ENCODE measurements at regions not wholly inside any gene's neighbourhood (a gene's known extent, or its start where the extent isn't known, plus 50 kb on each side); places are given as distances from the start of the nearest gene placed in this dataset.
"Not testable (repeated sequence)": the region's sequence is repeated elsewhere in the genome, so short reads cannot be mapped to it uniquely, and the experiment has no call there.

DNA sequence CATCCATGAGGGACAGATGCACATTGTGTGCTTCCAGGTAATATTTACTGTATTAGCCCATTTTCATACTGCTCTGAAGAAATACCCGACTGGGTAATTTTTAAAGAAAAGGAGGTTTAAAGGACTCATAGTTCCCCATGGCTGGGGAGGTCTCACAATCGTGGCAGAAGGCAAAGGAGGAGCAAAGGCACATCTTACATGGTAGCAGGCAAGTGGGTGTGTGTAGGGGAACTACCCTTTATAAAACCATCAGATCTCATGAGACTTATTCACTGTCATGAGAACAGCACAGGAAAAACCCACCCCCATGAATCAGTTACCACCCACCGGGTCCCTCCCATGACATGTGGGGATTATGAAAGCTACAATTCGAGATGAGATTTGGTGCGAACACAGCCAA lies 148.8 kb upstream of the FBXL17 start:
- DNase-seq (ENCODE audit: low read depth in 3 of 3): no peak

DNA sequence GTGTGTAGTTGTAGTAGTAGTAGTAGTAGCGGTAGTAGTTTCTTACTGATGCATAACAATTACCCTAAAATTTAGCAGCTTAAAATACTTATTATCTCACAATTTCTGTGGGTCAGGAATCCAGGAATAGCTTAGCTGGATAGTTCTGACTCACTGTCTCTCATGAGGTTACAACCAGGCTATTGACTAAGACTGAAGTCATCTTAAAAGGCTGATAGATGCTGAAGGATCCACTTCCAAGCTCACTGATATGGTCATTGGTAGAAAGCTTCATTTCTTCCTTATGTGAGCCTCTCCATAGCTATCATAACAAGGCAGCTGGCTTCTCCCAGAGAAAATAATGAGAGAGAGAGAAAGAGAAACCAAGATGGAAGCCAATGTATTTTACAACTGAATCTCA lies 147.5 kb upstream of the FBXL17 start:
- DNase-seq (ENCODE audit: low read depth in 3 of 3): no peak

GRCh38 chr5:108528655-108529054 lies 146.8 kb upstream of the FBXL17 start:
- DNase-seq (ENCODE audit: low read depth in 3 of 3): no peak

DNA sequence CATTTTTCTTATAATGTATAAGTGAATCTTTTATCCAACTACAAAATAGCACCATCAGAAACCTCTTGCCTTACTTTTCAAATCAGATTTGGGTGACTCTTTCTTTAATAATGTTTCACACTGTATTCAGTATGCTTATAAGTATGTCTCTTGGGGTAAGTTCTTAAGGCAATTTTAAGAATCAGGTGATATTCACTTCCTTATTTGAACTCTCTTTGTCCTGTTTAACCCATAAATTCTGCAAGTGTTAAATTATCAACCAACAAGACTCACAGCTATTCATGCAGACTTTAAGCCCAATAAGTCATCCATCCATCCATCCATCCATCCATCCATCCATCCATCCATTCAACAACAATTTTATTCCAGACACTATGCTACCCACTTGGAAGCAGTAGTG lies 142.7 kb upstream of the FBXL17 start:
- DNase-seq (ENCODE audit: low read depth in 3 of 3): no peak

- DNase-seq (ENCODE audit: low read depth in 3 of 3): no peak
These were observed 141.5 kb upstream of the FBXL17 start for GRCh38 chr5:108523360-108523759.

DNA sequence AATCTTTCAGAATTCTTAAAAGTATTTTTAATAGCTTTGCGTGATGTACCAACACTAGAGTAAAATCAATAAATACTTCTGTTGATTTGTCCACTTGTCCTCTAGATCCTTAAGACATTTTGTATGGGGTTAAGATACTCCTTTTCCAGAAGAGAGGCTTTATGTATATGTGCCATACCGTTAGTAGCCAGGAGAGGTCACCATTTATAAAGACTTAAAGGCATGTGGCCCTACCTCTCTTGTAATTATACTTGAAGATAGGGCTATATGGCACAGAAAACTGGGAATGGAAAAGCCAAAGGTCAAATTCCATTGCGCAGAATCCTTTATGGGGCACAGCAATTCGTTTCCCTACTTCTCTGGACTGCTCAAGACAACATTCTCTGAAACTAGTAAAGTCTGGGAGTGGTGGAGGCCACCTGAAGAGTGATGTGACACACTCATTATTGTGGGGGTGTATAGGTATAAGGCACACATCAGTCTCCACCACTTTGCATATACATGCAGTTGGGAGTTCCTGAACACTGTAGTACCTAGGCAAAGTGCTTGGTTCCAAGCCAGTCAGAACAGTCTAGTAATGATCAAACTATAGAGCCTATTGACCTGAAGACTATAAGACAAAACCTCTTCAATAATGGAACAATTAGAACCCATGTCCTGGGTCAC lies 140.1 kb upstream of the FBXL17 start:
- no peak for DNase-seq (ENCODE audit: low read depth in 3 of 3)

DNA sequence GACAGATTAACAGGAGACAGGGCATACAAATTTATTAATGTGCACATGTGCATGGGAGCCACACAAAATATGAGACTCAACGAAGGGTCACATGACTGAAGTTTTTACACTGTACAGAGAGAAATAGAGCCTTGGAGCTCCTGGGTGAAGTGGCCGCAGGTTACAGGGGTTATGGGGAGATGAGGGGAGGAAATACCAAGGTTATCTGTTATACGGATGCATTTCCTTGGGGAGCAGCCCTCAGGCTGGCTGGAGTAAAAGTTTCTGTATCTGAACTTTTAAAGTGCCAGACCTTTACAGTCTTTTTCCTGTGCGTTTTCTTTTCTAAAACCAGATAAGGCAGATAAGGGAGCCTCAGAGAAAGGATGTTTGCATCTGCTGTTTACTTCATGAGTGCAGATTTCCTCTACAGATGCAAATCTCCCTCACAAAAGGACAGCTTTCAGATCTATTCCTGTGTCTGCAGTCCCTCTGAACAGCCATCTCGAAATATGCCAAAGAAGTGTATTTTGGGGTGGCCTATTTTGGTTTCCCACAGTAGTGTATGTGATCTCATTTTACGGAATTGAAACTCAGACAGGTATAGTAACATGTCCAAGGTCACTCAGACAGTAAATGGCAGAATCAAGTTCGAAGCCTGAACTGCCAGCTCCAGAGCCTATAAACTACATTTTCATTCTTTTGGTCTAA lies 139.3 kb upstream of the FBXL17 start:
- no peak for DNase-seq (ENCODE audit: low read depth in 3 of 3)

- no peak for DNase-seq (ENCODE audit: low read depth in 3 of 3)
These were observed 134.9 kb upstream of the FBXL17 start for GRCh38 chr5:108516785-108517184.

DNA sequence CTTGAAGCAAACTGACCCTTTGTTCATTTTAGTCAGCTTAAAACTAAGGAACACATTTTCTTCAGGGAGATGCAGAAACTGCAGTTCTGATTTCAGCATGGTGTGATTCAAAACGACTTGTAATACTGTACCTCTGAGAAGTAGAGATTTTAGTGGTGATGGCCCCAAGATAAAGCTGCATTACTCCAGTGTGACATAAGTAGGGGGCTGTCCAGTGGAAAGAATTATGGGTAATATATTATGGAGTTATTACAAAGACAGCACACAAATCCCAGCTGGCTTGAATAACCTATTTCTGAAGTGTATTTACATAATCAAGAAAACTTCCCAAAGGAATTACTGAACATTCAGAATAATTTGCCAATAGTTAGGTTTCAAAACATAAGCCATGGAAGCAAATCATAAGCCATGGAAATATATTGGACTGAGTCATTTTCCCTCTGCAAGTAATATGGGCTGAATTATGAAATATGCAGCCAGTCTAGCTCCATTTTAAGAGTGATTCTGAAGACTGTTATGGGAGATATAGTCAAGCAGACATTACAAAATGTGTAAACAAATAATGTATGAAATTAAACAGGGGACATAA lies 133.7 kb upstream of the FBXL17 start:
- DNase-seq (ENCODE audit: low read depth in 3 of 3): no peak

GRCh38 chr5:108508979-108509378 lies 127.1 kb upstream of the FBXL17 start:
- no peak for DNase-seq (ENCODE audit: low read depth in 3 of 3)

DNA sequence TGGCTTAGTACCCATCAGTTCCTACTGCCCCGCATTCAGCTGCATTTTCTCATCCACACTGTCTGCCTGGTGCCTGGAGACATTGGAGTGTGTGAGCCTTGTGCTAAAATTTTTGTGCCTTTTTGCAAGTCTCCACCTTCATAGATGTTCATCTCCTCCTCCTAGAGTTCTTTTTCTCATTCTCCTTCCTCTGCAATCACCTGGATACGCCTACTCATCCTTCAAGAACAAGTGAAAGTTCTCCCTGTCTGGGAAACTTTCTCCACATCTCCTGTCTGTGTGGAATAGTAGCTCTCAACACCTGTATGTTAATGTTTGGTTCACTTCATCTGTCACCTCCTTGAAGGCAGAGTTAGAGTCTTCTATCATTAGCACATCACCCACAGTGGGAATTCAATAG lies 125.7 kb upstream of the FBXL17 start:
- no peak for DNase-seq (ENCODE audit: low read depth in 3 of 3)

DNA sequence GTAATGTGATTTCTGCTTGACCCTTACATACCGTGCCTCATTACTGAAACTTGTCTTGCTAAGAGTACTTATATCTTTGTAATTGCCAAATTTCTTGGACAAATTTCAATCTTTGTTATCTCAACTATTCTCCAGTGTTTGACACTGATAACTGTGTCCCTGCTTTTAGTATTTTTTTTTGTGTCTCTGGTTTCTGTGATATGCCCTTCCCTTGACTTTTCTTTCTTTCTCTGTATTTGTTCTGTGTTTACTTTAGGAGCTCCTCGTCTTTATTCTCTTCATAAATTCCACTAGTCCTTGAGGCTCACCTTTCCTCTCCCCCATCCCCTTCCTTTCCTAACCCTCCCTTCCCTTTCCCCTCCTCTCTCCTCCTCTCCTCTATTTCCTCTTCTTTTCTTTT lies 123.7 kb upstream of the FBXL17 start:
- no peak for DNase-seq (ENCODE audit: low read depth in 3 of 3)

DNA sequence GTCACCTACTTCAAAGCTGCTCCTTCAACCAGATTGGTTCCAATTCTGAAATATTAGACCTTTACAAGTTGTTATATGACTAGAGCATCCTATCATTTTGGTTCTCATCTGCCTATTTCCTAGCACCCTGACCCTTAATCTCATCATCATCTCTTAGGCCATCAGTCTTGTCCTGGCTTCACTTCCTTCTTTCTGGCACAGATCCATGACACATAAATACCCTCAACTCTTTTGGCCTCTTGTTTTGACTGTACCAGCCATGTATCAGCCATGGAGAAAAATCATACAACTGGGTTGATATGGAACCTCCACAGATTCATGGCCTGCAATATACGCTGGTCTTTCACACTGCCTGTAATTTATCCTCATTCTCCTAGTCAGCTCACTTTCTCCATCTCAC lies 123.1 kb upstream of the FBXL17 start:
- DNase-seq (ENCODE audit: low read depth in 3 of 3): no peak

DNA sequence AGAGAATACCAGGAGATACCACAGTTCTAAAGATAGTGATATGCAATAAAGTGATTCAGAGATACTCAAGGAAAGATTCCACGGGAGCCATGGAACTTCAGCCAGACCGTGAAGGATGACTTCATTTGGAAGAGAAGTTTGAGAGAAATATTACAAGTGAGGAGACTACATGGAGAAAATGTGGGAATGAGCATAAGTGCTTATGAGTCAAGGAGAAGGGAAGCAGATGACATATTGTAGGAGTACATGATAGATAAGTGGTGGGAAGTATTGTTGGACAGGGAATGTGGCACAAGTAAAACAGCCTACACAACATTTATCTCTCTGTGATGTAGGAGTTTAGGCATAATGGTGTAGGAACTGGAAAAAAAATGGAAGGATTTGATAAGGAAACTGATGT lies 122.1 kb upstream of the FBXL17 start:
- DNase-seq (ENCODE audit: low read depth in 3 of 3): no peak

DNA sequence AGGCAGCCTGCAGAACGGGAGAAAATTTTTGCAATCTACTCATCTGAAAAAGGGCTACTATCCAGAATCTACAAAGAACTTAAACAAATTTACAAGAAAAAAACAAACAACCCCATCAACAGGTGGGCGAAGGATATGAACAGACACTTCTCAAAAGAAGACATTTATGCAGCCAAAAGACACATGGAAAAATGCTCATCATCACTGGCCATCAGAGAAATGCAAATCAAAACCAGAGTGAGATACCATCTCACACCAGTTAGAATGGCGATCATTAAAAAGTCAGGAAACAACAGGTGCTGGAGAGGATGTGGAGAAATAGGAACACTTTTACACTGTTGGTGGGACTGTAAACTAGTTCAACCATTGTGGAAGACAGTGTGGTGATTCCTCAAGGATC lies 113.7 kb upstream of the FBXL17 start:
- DNase-seq (ENCODE audit: low read depth in 3 of 3): not testable (repeated sequence)

GRCh38 chr5:108487951-108488350 lies 106.1 kb upstream of the FBXL17 start:
- DNase-seq (ENCODE audit: low read depth in 3 of 3): no peak

DNA sequence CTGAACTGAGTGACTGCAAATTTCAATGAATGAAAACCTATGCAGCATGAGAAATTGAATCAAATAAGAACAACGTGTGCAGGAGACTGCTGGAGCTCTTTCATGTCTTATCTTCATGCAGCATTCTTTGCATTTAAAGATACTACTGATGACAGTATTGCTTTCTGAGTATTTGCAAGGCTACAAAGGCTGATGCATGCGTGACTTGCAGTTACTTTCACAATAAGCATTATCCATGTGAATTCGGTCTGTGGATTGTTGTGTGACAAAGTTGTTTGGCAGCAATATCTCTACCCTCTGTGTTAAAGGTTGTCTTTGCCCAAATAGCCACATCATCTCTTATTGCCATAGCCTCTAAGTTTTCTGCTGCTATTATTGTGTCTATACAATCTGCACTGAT lies 102.1 kb upstream of the FBXL17 start:
- DNase-seq (ENCODE audit: low read depth in 3 of 3): no peak

DNA sequence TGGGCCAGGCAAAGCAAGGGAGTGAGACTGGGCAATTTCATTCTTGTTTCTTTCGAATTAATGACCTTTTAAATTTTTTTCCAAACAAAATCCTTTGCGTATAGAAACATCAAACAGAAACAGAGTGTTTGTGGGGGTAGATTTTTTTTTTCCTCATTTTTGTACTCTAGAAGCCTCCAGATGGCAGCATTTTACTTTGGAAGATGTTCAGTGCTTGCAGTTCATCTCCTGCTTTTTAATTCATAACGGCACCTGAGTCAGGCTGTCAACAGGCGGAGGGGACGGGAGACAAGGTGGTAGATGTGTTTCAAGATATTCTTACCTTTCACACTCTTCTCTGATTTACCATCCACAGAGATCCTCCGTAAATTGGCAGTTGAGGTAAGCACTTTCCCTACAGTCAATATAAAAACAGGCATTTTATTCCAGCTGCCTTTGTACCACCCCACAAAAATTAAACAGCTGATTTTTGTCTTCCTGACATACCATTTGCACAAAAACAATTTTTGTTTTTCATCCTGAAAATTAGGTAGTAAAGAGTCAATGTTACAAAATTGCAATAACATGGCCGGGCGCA lies 99.5 kb upstream of the FBXL17 start:
- no peak for DNase-seq (ENCODE audit: low read depth in 3 of 3)

DNA sequence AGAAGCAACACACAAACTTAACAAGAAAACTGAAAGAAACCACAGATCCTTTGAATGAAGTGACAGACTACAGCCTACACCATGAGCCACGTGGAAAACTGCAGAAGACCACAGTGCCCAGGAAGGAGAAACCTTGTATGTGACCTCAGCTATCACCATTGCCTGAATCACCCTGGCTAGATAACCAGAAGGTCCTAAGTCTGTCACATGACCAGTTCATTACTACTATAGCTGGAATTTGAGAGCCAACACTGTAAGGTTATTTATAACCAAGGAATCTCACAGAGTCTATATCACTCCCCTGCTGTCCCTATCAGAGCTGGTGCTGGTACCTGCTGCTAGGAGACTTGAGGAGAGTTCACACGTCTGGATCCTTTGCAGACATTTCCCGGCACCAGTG lies 90.3 kb upstream of the FBXL17 start:
- no peak for DNase-seq (ENCODE audit: low read depth in 3 of 3)

GRCh38 chr5:108467563-108467962 lies 85.7 kb upstream of the FBXL17 start:
- no peak for DNase-seq (ENCODE audit: low read depth in 3 of 3)

GRCh38 chr5:108461628-108462367 lies 79.9 kb upstream of the FBXL17 start:
- no peak for DNase-seq (ENCODE audit: low read depth in 3 of 3)

DNA sequence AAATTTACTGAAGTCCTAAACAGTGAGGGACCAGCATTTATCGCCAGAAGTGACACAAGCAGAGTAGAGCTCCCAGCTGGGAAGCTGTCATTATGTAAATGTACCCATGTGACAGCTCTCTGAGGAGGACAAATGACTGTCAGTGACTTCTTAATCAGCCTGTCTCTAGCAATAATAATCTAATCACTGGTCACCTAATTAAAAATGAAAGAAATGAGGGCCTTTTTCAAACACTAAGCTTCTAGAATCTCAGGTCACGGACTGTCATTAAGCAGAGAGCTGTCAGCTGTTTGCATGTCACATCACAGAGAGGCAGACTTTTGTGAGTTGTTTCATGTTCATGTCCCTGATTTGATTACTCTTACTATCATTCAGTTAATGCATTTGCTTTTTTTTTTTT lies 77.9 kb upstream of the FBXL17 start:
- DNase-seq (ENCODE audit: low read depth in 3 of 3): no peak

All from stimulated activated CD4-positive, alpha-beta T cell treated with anti-CD3 and anti-CD28 coated beads, TNF-alpha, amount 100 ng/mL, for 24 hours (primary cell).